Ovary (tissue), 3 donors: ENCODE measurements at regions not wholly inside any gene's neighbourhood (a gene's known extent, or its start where the extent isn't known, plus 50 kb on each side); places are given as distances from the start of the nearest gene placed in this dataset.

Experiments
- EP300 ChIP-seq: sonication (generic); formaldehyde crosslinking; IDR thresholded peaks from one replicate; pipeline ENCODE4 v1.6.1; 2017; ENCODE audit warnings: antibody characterized with exemption
- TF ChIP-seq, protein P1 (sequence below), 3 donors: fragments of 450-650 bp in 2 of 3; fragments of 200-600 bp in 1 of 3; IDR thresholded peaks; one replicate each; pipeline versions ENCODE4 v1.5.1 to v1.8.0; 2016 to 2022; ENCODE audit warnings: antibody characterized with exemption in 3 of 3, mild to moderate bottlenecking in 1 of 3
- donor health status: DM: no; HTN: no; CAD: no.

DNA sequence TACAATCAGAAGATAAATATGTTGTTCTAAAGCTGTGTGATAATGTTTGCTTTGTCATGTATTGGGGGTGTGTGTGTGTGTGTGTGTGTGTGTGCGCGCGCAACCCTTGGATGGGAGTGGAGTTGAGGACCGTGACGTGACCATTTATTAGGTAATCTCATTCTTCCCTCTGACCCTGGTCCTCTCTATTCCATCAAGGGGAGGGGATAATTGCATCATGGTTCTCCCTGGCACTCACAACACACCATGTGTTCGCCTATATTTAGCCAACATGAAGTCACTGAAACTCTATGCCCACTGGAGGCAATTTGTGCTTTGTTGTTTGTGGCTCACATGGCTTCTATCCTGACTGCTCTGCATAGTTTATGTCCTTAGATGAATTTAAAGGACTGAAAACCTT is 79.8 kb upstream of the LRPPRC start:
- TF ChIP-seq, protein P1, sequence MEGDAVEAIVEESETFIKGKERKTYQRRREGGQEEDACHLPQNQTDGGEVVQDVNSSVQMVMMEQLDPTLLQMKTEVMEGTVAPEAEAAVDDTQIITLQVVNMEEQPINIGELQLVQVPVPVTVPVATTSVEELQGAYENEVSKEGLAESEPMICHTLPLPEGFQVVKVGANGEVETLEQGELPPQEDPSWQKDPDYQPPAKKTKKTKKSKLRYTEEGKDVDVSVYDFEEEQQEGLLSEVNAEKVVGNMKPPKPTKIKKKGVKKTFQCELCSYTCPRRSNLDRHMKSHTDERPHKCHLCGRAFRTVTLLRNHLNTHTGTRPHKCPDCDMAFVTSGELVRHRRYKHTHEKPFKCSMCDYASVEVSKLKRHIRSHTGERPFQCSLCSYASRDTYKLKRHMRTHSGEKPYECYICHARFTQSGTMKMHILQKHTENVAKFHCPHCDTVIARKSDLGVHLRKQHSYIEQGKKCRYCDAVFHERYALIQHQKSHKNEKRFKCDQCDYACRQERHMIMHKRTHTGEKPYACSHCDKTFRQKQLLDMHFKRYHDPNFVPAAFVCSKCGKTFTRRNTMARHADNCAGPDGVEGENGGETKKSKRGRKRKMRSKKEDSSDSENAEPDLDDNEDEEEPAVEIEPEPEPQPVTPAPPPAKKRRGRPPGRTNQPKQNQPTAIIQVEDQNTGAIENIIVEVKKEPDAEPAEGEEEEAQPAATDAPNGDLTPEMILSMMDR (IDR thresholded peaks at IDR 0.05) = no peak
- TF ChIP-seq EP300 = no peak
